SK-N-MC (cell line): ENCODE measurements at regions not wholly inside any gene's neighbourhood (a gene's known extent, or its start where the extent isn't known, plus 50 kb on each side); places are given as distances from the start of the nearest gene placed in this dataset.

Experiments used
- DNase-seq: peaks from one replicate; pipeline ENCODE4 v3.0.0-alpha.2; 2011; ENCODE audit warnings: low read depth, low spot score
- H3K27ac ChIP-seq: fragments of 200-600 bp; sonication (generic); 2 replicates; pipeline ENCODE4 v1.5.1; 2016; ENCODE audit warnings: mixed run types
- H3K36me3 ChIP-seq: fragments of 200-600 bp; sonication (generic); 2 replicates; pipeline ENCODE4 v1.6.1; 2017; ENCODE audit warnings: antibody characterized with exemption, low read length, mixed read lengths; ENCODE audit not compliant: insufficient read depth
- H3K4me3 ChIP-seq: fragments of 200-600 bp; sonication (generic); 2 replicates; pipeline ENCODE4 v1.5.1; 2016
- H3K9ac ChIP-seq: fragments of 200-600 bp; sonication (generic); 2 replicates; pipeline ENCODE4 v1.8.0; 2017; ENCODE audit warnings: mixed run types, mixed read lengths; ENCODE audit not compliant: insufficient read length
- H3K9me3 ChIP-seq: fragments of 200-600 bp; sonication (generic); 2 replicates; pipeline ENCODE4 v1.6.1; 2017; ENCODE audit warnings: low read depth, mild to moderate bottlenecking, antibody characterized with exemption, low read length, moderate library complexity, mixed read lengths
- EZH2 ChIP-seq: fragments of 200-600 bp; sonication (generic); IDR thresholded peaks from one replicate; pipeline ENCODE4 v1.6.1; 2017; ENCODE audit warnings: antibody characterized with exemption
- FOXP2 ChIP-seq: optimal IDR thresholded peaks from 2 replicates; pipeline ENCODE3; 2011; ENCODE audit warnings: mild to moderate bottlenecking, moderate library complexity; ENCODE audit not compliant: insufficient read depth; ENCODE audit errors: extremely low read length, control extremely low read depth
- POLR2AphosphoS5 ChIP-seq: IDR thresholded peaks from 2 replicates; pipeline ENCODE4 v1.6.1; 2012; ENCODE audit warnings: mild to moderate bottlenecking, low read depth, low read length, borderline replicate concordance

DNA sequence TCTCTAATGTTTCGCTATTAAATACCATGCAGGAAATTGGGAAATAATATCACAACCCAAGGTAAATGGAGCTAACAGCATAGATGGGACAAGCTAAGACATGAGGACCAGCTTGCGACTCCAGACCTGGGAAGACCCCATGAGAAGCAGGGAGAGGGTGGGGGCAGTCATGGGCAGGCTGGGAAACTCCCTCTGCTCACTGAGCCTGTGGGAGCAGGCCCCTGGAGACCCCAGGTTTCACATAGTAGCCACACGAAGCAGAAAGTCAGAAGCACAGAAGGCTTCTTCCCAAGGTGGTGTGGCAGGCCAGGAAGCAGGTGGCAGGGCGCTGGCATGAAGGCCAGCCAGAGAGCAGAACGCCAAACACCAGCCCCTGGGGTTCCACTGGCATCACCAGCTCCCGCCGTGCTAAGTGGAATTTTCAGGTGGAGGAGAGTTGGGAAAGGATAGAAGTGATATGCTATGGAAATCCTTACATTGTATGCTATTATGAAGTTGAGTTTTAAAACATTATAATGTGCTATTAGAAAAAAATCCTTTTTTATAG is 99.9 kb upstream of the RNF32 start:
- no peaks in the 10 kb centered on the region for H3K36me3 ChIP-seq
- no peak overlapping the region for H3K27ac ChIP-seq
- TF ChIP-seq EZH2 (no peak), FOXP2 (no peak), POLR2AphosphoS5 (no peak)
- no peak overlapping the region for H3K9ac ChIP-seq
- H3K9me3 ChIP-seq, result no peaks in the 10 kb centered on the region
- no peak overlapping the region for H3K4me3 ChIP-seq
- no peak for DNase-seq

DNA sequence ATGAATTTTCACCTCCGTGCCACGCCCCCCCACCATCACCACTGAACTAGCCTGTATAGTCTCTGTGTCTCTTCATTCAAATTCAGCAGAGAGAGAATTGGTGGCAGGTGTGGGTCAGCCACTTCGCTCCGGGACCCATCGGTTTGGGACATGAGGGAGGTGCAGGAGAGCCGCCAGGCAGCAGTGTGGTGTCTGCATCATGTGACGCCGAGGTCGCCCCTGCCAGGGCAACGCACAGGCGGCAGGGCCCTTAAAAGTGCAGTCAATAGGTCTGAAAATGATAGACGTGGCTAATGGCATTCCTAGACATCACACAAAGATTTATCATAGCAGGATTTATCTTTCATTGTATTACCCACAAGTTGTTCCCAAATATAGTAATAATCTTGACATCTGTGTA is 100.6 kb upstream of the RNF32 start:
- Histone ChIP-seq H3K27ac (no peak overlapping the region), H3K36me3 (no peaks in the 10 kb centered on the region), H3K9ac (no peak overlapping the region), H3K4me3 (no peak overlapping the region), H3K9me3 (no peaks in the 10 kb centered on the region)
- TF ChIP-seq FOXP2 (no peak), POLR2AphosphoS5 (no peak), EZH2 (no peak)
- DNase-seq, result no peak

DNA sequence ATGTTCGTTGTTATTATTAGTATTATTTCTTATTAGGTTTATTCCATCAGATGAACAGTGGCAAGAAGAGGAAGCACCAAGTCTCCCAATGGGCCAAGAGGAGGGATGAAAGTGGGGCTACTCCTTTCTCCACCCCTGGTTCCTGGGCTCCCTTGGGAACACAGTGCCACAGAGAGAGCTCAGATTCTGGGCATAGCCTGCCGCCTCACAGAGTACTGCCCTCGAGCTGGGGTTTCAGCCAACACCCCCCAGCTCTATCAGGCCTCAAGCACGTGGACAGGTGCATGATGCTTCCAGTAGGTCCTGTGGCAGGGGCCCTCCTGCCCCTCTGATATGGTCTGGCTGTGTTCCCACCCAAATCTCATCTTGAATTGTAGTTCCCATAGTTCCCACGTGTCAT is 103.6 kb upstream of the RNF32 start:
- Histone ChIP-seq H3K27ac (no peak overlapping the region), H3K36me3 (no peaks in the 10 kb centered on the region), H3K4me3 (no peak overlapping the region), H3K9ac (no peak overlapping the region), H3K9me3 (no peaks in the 10 kb centered on the region)
- no peak for DNase-seq
- no peak for TF ChIP-seq FOXP2
- no peak for TF ChIP-seq EZH2
- no peak for TF ChIP-seq POLR2AphosphoS5

DNA sequence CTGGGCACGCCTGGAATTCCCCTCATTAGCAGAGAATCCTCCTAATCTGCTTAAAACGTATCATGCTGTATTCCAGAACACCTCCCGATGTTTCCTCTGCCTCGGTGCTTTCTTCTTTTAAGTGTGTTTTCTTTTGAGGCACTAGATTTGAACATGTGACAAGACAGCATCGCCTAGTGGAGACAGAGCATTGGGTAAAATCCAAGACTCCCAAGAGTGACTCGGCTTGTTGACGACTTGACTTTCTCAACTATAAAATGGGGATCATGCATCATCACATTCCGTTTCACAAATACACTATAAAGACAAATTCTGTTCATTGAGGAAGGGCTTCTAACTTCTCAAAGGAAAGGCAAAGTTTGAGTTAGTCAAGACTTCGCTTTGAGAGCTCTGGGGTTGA is 105.6 kb upstream of the RNF32 start:
- Histone ChIP-seq H3K9ac (no peak overlapping the region), H3K27ac (no peak overlapping the region), H3K9me3 (no peaks in the 10 kb centered on the region), H3K36me3 (no peaks in the 10 kb centered on the region), H3K4me3 (no peak overlapping the region)
- TF ChIP-seq FOXP2 (no peak), POLR2AphosphoS5 (no peak), EZH2 (no peak)
- no peak for DNase-seq

DNA sequence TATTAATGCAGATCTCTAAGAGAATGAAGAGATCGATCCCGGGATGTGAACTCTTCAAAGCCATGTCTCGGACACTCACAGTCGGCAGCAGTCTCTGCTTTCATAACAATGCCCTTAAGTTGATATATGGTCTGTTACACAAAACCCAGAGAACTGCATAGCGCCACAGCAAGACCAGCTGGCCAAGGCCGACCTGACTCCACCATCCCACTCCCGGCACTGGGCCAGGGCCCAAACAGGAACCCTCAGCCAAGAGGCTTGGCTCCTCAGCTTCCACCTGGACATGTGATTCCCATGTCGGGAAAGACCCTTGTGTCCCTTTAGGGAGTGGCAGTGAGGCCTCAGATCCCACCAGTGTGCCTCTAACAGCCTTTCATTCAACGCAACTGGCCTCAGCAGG is 106.6 kb upstream of the RNF32 start:
- TF ChIP-seq EZH2, result no peak
- no peak for TF ChIP-seq POLR2AphosphoS5
- TF ChIP-seq FOXP2, result no peak

DNA sequence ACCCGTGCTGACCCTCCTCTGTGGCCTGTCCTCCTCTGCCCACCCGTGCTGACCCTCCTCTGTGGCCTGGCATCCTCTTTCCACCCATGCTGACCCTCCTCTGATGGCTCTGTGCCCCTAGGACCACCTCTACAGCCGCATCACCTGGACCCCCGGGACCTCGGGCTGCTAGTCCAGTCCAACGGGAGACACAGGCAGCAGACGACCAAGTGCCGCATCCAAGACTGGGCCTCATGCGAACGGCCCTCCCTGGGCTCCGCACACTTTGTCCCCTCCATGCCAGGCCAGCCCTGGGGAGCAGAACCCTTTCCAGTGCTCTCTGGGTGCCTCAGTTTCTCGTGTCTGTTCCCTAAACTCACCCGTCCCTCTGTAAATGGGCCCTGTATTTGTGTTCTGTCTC is 107.2 kb upstream of the RNF32 start:
- Histone ChIP-seq H3K27ac (no peak overlapping the region), H3K9me3 (no peaks in the 10 kb centered on the region), H3K9ac (no peak overlapping the region), H3K4me3 (no peak overlapping the region), H3K36me3 (no peaks in the 10 kb centered on the region)
- TF ChIP-seq EZH2 (no peak), POLR2AphosphoS5 (no peak), FOXP2 (no peak)
- no peak for DNase-seq

More for the DNA sequence above, 106.6 kb upstream of the RNF32 start:
- DNase-seq, result no peak
- Histone ChIP-seq H3K9ac (no peak overlapping the region), H3K27ac (no peak overlapping the region), H3K4me3 (no peak overlapping the region), H3K9me3 (no peaks in the 10 kb centered on the region), H3K36me3 (no peaks in the 10 kb centered on the region)

DNA sequence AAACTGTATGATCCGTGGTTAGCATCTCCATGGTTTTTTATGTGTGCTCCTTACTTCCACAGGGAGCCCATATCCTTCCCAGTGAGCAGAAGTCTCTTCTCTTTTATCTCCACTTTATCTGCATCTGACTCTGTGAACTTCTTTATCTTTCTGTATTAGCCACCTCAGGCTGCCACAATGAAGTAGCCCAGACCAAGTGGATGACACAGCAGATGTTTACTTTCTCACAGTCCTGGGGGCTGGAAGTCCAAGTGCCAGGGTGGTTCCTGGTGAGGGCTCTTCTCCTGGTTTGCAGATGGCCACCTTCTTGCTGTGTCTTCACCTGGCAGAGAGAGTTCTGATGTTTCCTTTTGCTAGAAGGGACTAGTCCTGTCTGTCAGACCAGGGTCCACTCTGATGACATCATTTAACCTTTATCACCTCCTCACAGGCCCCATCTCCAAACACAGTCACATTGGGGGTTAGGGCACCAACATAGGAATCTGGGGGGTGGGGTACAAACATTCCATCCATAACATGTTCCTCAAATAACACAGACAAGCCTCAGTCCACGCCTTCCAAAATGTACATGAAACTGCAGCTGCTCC is 108.5 kb upstream of the RNF32 start:
- no peak for TF ChIP-seq POLR2AphosphoS5
- no peak for TF ChIP-seq EZH2
- TF ChIP-seq FOXP2, result no peak
- Histone ChIP-seq H3K27ac (no peak overlapping the region), H3K4me3 (no peak overlapping the region), H3K36me3 (no peaks in the 10 kb centered on the region), H3K9ac (no peak overlapping the region), H3K9me3 (no peaks in the 10 kb centered on the region)
- no peak for DNase-seq

DNA sequence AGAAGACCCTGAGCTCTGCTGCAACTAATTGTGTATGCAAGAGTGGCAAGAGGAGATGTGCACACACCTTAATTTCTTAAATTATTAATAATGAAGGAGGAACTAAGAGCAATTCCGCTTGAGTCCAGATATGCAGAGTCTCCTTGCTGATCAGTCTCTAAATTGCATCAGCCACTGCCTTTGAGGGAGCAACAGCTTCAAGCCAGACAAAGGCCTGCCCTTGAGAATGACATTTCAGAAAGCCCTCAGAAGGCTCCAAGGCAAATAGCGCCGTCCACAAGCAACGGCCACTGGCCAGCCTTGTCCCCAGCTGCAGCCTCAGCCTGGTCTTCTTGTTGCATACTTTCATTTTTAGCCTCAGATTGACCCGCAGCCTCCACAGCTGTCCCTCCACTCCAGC is 110.6 kb upstream of the RNF32 start:
- no peak for DNase-seq
- TF ChIP-seq FOXP2 (no peak), POLR2AphosphoS5 (no peak)
- Histone ChIP-seq H3K36me3 (no peaks in the 10 kb centered on the region), H3K27ac (no peak overlapping the region), H3K9ac (no peak overlapping the region), H3K9me3 (no peaks in the 10 kb centered on the region), H3K4me3 (no peak overlapping the region)

DNA sequence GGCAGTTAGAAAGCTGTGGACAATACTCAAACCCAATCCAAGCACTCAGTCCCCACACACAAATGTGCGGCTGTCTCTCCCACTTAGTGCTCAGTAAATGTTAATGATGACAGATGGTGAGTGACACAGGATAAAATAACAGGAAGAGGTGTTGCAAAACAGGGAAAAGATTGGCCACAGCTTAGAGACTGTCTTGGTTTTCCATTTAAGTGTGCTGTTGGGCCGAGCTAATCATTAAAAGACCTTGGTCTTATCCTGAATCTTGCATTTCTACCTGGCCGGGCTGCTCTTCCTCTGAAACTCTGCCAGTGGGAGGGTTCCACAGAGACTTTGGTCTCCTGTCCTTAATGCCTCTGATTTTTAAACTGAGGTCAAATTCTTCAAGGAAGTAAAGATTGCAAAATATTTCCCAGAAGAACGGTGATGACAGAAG is 113.1 kb upstream of the RNF32 start:
- no peak overlapping the region for H3K9ac ChIP-seq
- H3K9me3 ChIP-seq, result no peaks in the 10 kb centered on the region
- H3K36me3 ChIP-seq, result no peaks in the 10 kb centered on the region
- H3K27ac ChIP-seq, result no peak overlapping the region
- TF ChIP-seq EZH2, result no peak
- TF ChIP-seq FOXP2, result no peak
- no peak for TF ChIP-seq POLR2AphosphoS5
- DNase-seq, result no peak
- no peak overlapping the region for H3K4me3 ChIP-seq
